HS-27A (cell line): ENCODE measurements at regions not wholly inside any gene's neighbourhood (a gene's known extent, or its start where the extent isn't known, plus 50 kb on each side); places are given as distances from the start of the nearest gene placed in this dataset.
A peak's percentile ranks its signal among the peaks of the same experiment; 100 is the strongest.
"Not testable (repeated sequence)": the region's sequence is repeated elsewhere in the genome, so short reads cannot be mapped to it uniquely, and the experiment has no call there.

ENCODE experiments used
- DNase-seq: peaks from one replicate; pipeline ENCODE4 v3.0.0-alpha.2; 2012; ENCODE audit warnings: low read depth, missing footprints

GRCh38 chr12:87254381-87255030 is 774.7 kb downstream of the C12orf50 start:
- no peak for DNase-seq

- no peak for DNase-seq
Measured at GRCh38 chr12:87253157-87253556, 776.0 kb downstream of the C12orf50 start.

GRCh38 chr12:87246726-87247125 is 782.5 kb downstream of the C12orf50 start:
- no peak for DNase-seq

GRCh38 chr12:87238466-87238865 is 790.7 kb downstream of the C12orf50 start:
- no peak for DNase-seq

- no peak for DNase-seq
Measured at GRCh38 chr12:87234898-87235297, 794.3 kb downstream of the C12orf50 start.

GRCh38 chr12:87233671-87234070 is 795.5 kb downstream of the C12orf50 start:
- DNase-seq = no peak

GRCh38 chr12:87231818-87232217 is 797.4 kb downstream of the C12orf50 start:
- DNase-seq = no peak

- no peak for DNase-seq
Measured at GRCh38 chr12:87230441-87230840, 798.8 kb downstream of the C12orf50 start.

GRCh38 chr12:87227162-87227561 is 802.0 kb downstream of the C12orf50 start:
- DNase-seq = peak; percentile 58

- DNase-seq = no peak
Measured at GRCh38 chr12:87217491-87217890, 811.7 kb downstream of the C12orf50 start.

- no peak for DNase-seq
Measured at GRCh38 chr12:87216436-87216835, 812.8 kb downstream of the C12orf50 start.

- DNase-seq = no peak
Measured at GRCh38 chr12:87202189-87202588, 827.0 kb downstream of the C12orf50 start.

GRCh38 chr12:87201598-87201997 is 827.6 kb downstream of the C12orf50 start:
- DNase-seq = no peak

- DNase-seq = no peak
Measured at GRCh38 chr12:87200289-87200979, 828.8 kb downstream of the C12orf50 start.

GRCh38 chr12:87198181-87198580 is 831.0 kb downstream of the C12orf50 start:
- no peak for DNase-seq

- no peak for DNase-seq
Measured at GRCh38 chr12:87196321-87196720, 832.9 kb downstream of the C12orf50 start.

- not testable (repeated sequence) for DNase-seq
Measured at GRCh38 chr12:87194389-87194788, 834.8 kb downstream of the C12orf50 start.

GRCh38 chr12:87185367-87185766 is 843.8 kb downstream of the C12orf50 start:
- DNase-seq = no peak

- no peak for DNase-seq
Measured at GRCh38 chr12:87182696-87183233, 846.4 kb downstream of the C12orf50 start.

- DNase-seq = no peak
Measured at GRCh38 chr12:87171356-87171755, 857.8 kb downstream of the C12orf50 start.

GRCh38 chr12:87169010-87169409 is 860.2 kb downstream of the C12orf50 start:
- no peak for DNase-seq

GRCh38 chr12:87165733-87166375 is 863.3 kb downstream of the C12orf50 start:
- DNase-seq = no peak

GRCh38 chr12:87163122-87163521 is 866.1 kb downstream of the C12orf50 start:
- no peak for DNase-seq
